ENCODE measurements at regions not wholly inside any gene's neighbourhood (a gene's known extent, or its start where the extent isn't known, plus 50 kb on each side); places are given as distances from the start of the nearest gene placed in this dataset.

GRCh38 chr10:44675387-44675874 is 235.7 kb upstream of the TMEM72 start:
- no peak for DNase-seq (ENCODE audit: low read depth in 2 of 3, low spot score in 1 of 3)

GRCh38 chr10:44680764-44681163 is 230.4 kb upstream of the TMEM72 start:
- DNase-seq (ENCODE audit: low read depth in 2 of 3, low spot score in 1 of 3): no peak

GRCh38 chr10:44682507-44682906 is 228.6 kb upstream of the TMEM72 start:
- DNase-seq (ENCODE audit: low read depth in 2 of 3, low spot score in 1 of 3): no peak

GRCh38 chr10:44684661-44685060 is 226.5 kb upstream of the TMEM72 start:
- DNase-seq (ENCODE audit: low read depth in 2 of 3, low spot score in 1 of 3): no peak

GRCh38 chr10:44685220-44685619 is 225.9 kb upstream of the TMEM72 start:
- DNase-seq (ENCODE audit: low read depth in 2 of 3, low spot score in 1 of 3): no peak

GRCh38 chr10:44685747-44686146 is 225.4 kb upstream of the TMEM72 start:
- no peak for DNase-seq (ENCODE audit: low read depth in 2 of 3, low spot score in 1 of 3)

- DNase-seq (ENCODE audit: low read depth in 2 of 3, low spot score in 1 of 3): no peak
Measured at GRCh38 chr10:44689368-44689767, 221.8 kb upstream of the TMEM72 start.

- no peak for DNase-seq (ENCODE audit: low read depth in 2 of 3, low spot score in 1 of 3)
Measured at GRCh38 chr10:44696496-44696895, 214.6 kb upstream of the TMEM72 start.

- DNase-seq (ENCODE audit: low read depth in 2 of 3, low spot score in 1 of 3): no peak
Measured at GRCh38 chr10:44697116-44697515, 214.0 kb upstream of the TMEM72 start.

GRCh38 chr10:44702531-44702930 is 208.6 kb upstream of the TMEM72 start:
- DNase-seq (ENCODE audit: low read depth in 2 of 3, low spot score in 1 of 3): no peak

- no peak for DNase-seq (ENCODE audit: low read depth in 2 of 3, low spot score in 1 of 3)
Measured at GRCh38 chr10:44703241-44704155, 207.6 kb upstream of the TMEM72 start.

- DNase-seq (ENCODE audit: low read depth in 2 of 3, low spot score in 1 of 3): no peak
Measured at GRCh38 chr10:44704616-44705015, 206.5 kb upstream of the TMEM72 start.

- DNase-seq (ENCODE audit: low read depth in 2 of 3, low spot score in 1 of 3): no peak
Measured at GRCh38 chr10:44706745-44707144, 204.4 kb upstream of the TMEM72 start.

- no peak for DNase-seq (ENCODE audit: low read depth in 2 of 3, low spot score in 1 of 3)
Measured at GRCh38 chr10:44713307-44713706, 197.8 kb upstream of the TMEM72 start.

GRCh38 chr10:44714451-44714850 is 196.7 kb upstream of the TMEM72 start:
- DNase-seq (ENCODE audit: low read depth in 2 of 3, low spot score in 1 of 3): no peak

GRCh38 chr10:44715136-44715535 is 196.0 kb upstream of the TMEM72 start:
- DNase-seq (ENCODE audit: low read depth in 2 of 3, low spot score in 1 of 3): no peak

GRCh38 chr10:44716470-44717015 is 194.6 kb upstream of the TMEM72 start:
- no peak for DNase-seq (ENCODE audit: low read depth in 2 of 3, low spot score in 1 of 3)

GRCh38 chr10:44723082-44723481 is 188.1 kb upstream of the TMEM72 start:
- DNase-seq (ENCODE audit: low read depth in 2 of 3, low spot score in 1 of 3): no peak

- DNase-seq (ENCODE audit: low read depth in 2 of 3, low spot score in 1 of 3): no peak
Measured at GRCh38 chr10:44723619-44724325, 187.4 kb upstream of the TMEM72 start.

- DNase-seq (ENCODE audit: low read depth in 2 of 3, low spot score in 1 of 3): no peak
Measured at GRCh38 chr10:44724415-44725174, 186.5 kb upstream of the TMEM72 start.

- DNase-seq (ENCODE audit: low read depth in 2 of 3, low spot score in 1 of 3): no peak
Measured at GRCh38 chr10:44725404-44725803, 185.7 kb upstream of the TMEM72 start.

All from stimulated activated CD4-positive, alpha-beta T cell treated with anti-CD3 and anti-CD28 coated beads, Interleukin-12 subunit alpha, Interleukin-12 subunit beta, amount 100 ng/mL, for 48 hours (primary cell).